COLO668 (cell line): ENCODE measurements at regions not wholly inside any gene's neighbourhood (a gene's known extent, or its start where the extent isn't known, plus 50 kb on each side); places are given as distances from the start of the nearest gene placed in this dataset.

Experiments
- DNase-seq: peaks from one replicate; lab custom pipeline; 2025; ENCODE audit not compliant: unreplicated experiment; lab: John Stamatoyannopoulos, UW

GRCh38 chr6:132244744-132245143 lies 156.5 kb downstream of the MOXD1 start:
- no peak for DNase-seq

GRCh38 chr6:132236744-132237143 lies 164.5 kb downstream of the MOXD1 start:
- DNase-seq, result no peak

- DNase-seq, result no peak
Observed at GRCh38 chr6:132236281-132236680, 165.0 kb downstream of the MOXD1 start.

GRCh38 chr6:132235596-132236280 lies 165.5 kb downstream of the MOXD1 start:
- DNase-seq, result no peak

- DNase-seq, result no peak
Observed at GRCh38 chr6:132234356-132234755, 166.9 kb downstream of the MOXD1 start.

GRCh38 chr6:132231121-132231884 lies 170.0 kb downstream of the MOXD1 start:
- no peak for DNase-seq

- DNase-seq, result no peak
Observed at GRCh38 chr6:132228894-132229293, 172.4 kb downstream of the MOXD1 start.

GRCh38 chr6:132227904-132228303 lies 173.4 kb downstream of the MOXD1 start:
- no peak for DNase-seq

GRCh38 chr6:132224943-132225342 lies 176.3 kb downstream of the MOXD1 start:
- no peak for DNase-seq

- no peak for DNase-seq
Observed at GRCh38 chr6:132220800-132221199, 180.5 kb downstream of the MOXD1 start.

GRCh38 chr6:132219901-132220300 lies 181.4 kb downstream of the MOXD1 start:
- no peak for DNase-seq

GRCh38 chr6:132218059-132218696 lies 183.1 kb downstream of the MOXD1 start:
- DNase-seq, result no peak

- no peak for DNase-seq
Observed at GRCh38 chr6:132215805-132216204, 185.5 kb downstream of the MOXD1 start.

GRCh38 chr6:132214716-132215115 lies 186.6 kb downstream of the MOXD1 start:
- DNase-seq, result no peak

- DNase-seq, result no peak
Observed at GRCh38 chr6:132213732-132214131, 187.5 kb downstream of the MOXD1 start.

- DNase-seq, result no peak
Observed at GRCh38 chr6:132213191-132213590, 188.1 kb downstream of the MOXD1 start.

GRCh38 chr6:132210886-132211563 lies 190.2 kb downstream of the MOXD1 start:
- DNase-seq, result no peak

- DNase-seq, result peak; percentile 2
Observed at GRCh38 chr6:132209351-132209750, 191.9 kb downstream of the MOXD1 start.

GRCh38 chr6:132207991-132208390 lies 193.3 kb downstream of the MOXD1 start:
- no peak for DNase-seq

GRCh38 chr6:132205946-132206345 lies 195.3 kb downstream of the MOXD1 start:
- DNase-seq, result no peak

- DNase-seq, result no peak
Observed at GRCh38 chr6:132204591-132204990, 196.7 kb downstream of the MOXD1 start.

GRCh38 chr6:132202574-132202973 lies 198.7 kb downstream of the MOXD1 start:
- no peak for DNase-seq
